ENCODE measurements at regions not wholly inside any gene's neighbourhood (a gene's known extent, or its start where the extent isn't known, plus 50 kb on each side); places are given as distances from the start of the nearest gene placed in this dataset.

DNA sequence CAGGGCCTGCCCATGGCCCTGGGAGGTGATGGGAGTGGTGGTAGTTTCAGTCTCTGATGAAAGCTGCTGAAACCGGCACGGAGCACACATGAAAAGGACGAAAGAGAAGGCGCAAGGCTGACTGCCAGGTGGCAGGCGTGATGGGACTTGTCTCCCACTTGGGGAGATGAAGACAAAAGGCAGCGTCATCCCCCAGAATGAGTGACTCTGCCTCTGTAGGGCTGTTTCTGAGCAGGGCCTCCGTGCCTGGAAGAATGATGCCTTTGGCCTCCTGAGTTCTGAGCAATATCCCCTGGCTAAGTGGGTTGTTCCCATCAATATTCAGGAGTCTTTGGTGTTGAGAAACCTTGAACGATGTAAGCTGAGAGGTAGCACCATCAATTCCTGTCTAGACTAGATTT, 237.8 kb downstream of the OPA1 start:
- TF ChIP-seq CTCF (conservative IDR thresholded peaks at IDR 0.05), result no peak
- peak overlapping the region; percentile 10; the same call in 1 of the 2 replicates for H3K27ac ChIP-seq

GRCh38 chr3:193831495-193832455, 238.8 kb downstream of the OPA1 start:
- no peak overlapping the region for H3K27ac ChIP-seq
- TF ChIP-seq CTCF (conservative IDR thresholded peaks at IDR 0.05), result no peak

GRCh38 chr3:193832833-193833413, 239.9 kb downstream of the OPA1 start:
- no peak for TF ChIP-seq CTCF (conservative IDR thresholded peaks at IDR 0.05)
- no peak overlapping the region for H3K27ac ChIP-seq

DNA sequence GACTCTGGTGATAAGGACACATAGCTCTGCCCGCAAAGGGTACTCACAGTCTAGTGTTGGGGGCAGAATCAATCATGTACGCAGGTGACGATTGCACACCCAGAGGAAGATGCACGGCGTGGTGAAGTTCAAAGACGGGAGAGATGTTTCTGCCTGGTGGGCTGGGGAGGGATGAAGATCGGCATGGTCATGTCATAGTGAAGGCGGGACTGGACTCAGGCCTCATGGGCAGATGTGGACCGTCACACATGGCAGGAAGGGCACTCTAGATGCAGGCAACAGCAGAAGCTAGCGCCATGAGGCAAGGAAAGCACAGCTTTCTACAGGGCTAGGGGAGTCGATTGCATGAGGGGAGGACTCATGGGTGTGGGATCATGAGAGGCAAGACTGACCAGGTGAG, 240.6 kb downstream of the OPA1 start:
- no peak for TF ChIP-seq CTCF (conservative IDR thresholded peaks at IDR 0.05)
- H3K27ac ChIP-seq, result peak overlapping the region; percentile 65; the same call in 1 of the 2 replicates

DNA sequence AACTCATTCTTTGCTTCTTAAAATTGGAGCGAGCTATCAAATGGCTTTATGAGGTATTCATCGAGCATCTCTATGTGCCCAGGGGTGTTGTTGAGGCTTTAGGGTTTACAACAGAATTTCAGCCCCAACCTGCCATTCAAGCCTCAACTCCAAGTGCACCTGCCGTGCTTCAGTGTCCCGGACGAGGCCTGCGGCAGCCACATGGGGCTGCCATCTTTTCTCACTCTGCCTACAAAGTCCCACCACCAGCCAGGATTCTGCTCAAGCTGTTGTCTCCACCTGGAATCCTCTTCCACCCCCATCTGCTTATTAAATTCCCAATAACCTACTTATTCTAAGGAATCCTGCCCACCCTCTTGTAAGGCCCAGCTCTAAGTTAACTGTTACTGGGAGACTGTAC, 242.4 kb downstream of the OPA1 start:
- peak overlapping the region; percentile 65; the same call in 1 of the 2 replicates for H3K27ac ChIP-seq
- no peak for TF ChIP-seq CTCF (conservative IDR thresholded peaks at IDR 0.05)

GRCh38 chr3:193836511-193836910, 243.5 kb downstream of the OPA1 start:
- no peak overlapping the region for H3K27ac ChIP-seq
- TF ChIP-seq CTCF (conservative IDR thresholded peaks at IDR 0.05), result no peak

- H3K27ac ChIP-seq, result no peak overlapping the region
- no peak for TF ChIP-seq CTCF (conservative IDR thresholded peaks at IDR 0.05)
Measured at GRCh38 chr3:193836918-193837317, 243.9 kb downstream of the OPA1 start.

Measured in VCaP (cell line).